SHP77 treated with DMSO at 0.1 percent for 48 hours (cell line): ENCODE measurements at regions not wholly inside any gene's neighbourhood (a gene's known extent, or its start where the extent isn't known, plus 50 kb on each side); places are given as distances from the start of the nearest gene placed in this dataset.
"Not testable (repeated sequence)": the region's sequence is repeated elsewhere in the genome, so short reads cannot be mapped to it uniquely, and the experiment has no call there.

Experiments
- DNase-seq: peaks from one replicate; lab custom pipeline; 2025; lab: John Stamatoyannopoulos, UW

- not testable (repeated sequence) for DNase-seq
Measured at GRCh38 chr14:48266201-48266600, 590.8 kb upstream of the MDGA2 start.

GRCh38 chr14:48261436-48261835, 586.0 kb upstream of the MDGA2 start:
- no peak for DNase-seq

GRCh38 chr14:48260394-48261295, 585.2 kb upstream of the MDGA2 start:
- not testable (repeated sequence) for DNase-seq

- DNase-seq: not testable (repeated sequence)
Measured at GRCh38 chr14:48259876-48260275, 584.5 kb upstream of the MDGA2 start.

- not testable (repeated sequence) for DNase-seq
Measured at GRCh38 chr14:48259232-48259631, 583.8 kb upstream of the MDGA2 start.

GRCh38 chr14:48258703-48259102, 583.3 kb upstream of the MDGA2 start:
- DNase-seq: not testable (repeated sequence)

GRCh38 chr14:48253020-48253419, 577.6 kb upstream of the MDGA2 start:
- DNase-seq: no peak

- no peak for DNase-seq
Measured at GRCh38 chr14:48251290-48251689, 575.9 kb upstream of the MDGA2 start.

- DNase-seq: no peak
Measured at GRCh38 chr14:48250575-48250974, 575.2 kb upstream of the MDGA2 start.

GRCh38 chr14:48247977-48248376, 572.6 kb upstream of the MDGA2 start:
- peak; percentile 39 for DNase-seq

GRCh38 chr14:48243900-48244299, 568.5 kb upstream of the MDGA2 start:
- DNase-seq: no peak

- no peak for DNase-seq
Measured at GRCh38 chr14:48229091-48229490, 553.7 kb upstream of the MDGA2 start.

GRCh38 chr14:48193893-48194292, 518.5 kb upstream of the MDGA2 start:
- no peak for DNase-seq

GRCh38 chr14:48149624-48150023, 474.2 kb upstream of the MDGA2 start:
- DNase-seq: not testable (repeated sequence)

- no peak for DNase-seq
Measured at GRCh38 chr14:48140804-48141203, 465.4 kb upstream of the MDGA2 start.

- no peak for DNase-seq
Measured at GRCh38 chr14:48129472-48129871, 454.1 kb upstream of the MDGA2 start.

GRCh38 chr14:48127674-48128073, 452.3 kb upstream of the MDGA2 start:
- DNase-seq: no peak

- DNase-seq: peak; percentile 69
Measured at GRCh38 chr14:48125654-48126053, 450.2 kb upstream of the MDGA2 start.

GRCh38 chr14:48113713-48114112, 438.3 kb upstream of the MDGA2 start:
- no peak for DNase-seq

- no peak for DNase-seq
Measured at GRCh38 chr14:48111151-48111550, 435.7 kb upstream of the MDGA2 start.

GRCh38 chr14:48107646-48108045, 432.2 kb upstream of the MDGA2 start:
- no peak for DNase-seq

- DNase-seq: no peak
Measured at GRCh38 chr14:48096897-48097296, 421.5 kb upstream of the MDGA2 start.

- no peak for DNase-seq
Measured at GRCh38 chr14:48086516-48086915, 411.1 kb upstream of the MDGA2 start.

GRCh38 chr14:48075487-48075886, 400.1 kb upstream of the MDGA2 start:
- DNase-seq: no peak
